ENCODE measurements at regions not wholly inside any gene's neighbourhood (a gene's known extent, or its start where the extent isn't known, plus 50 kb on each side); places are given as distances from the start of the nearest gene placed in this dataset.

DNA sequence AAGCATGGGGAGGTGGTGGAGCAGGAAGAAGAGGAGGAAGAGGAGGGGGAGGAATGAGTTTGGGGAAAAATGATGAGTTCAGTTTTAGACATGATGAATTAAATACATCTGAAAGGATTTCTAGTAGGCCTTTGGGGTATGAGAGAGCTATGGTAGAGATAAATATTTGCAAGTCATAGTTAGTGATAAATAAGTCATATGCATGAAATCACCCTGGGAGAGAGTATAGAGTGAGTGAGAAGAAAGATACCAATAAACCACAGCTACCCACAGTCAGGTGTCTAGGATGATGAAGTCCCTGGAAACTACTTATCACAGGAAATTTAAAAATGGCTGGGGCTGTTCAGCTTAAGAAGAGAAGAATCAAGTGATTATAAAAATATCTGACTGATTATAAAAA is 240.5 kb downstream of the RDH14 start:
- no peak for DNase-seq (ENCODE audit: low spot score)
- no peak overlapping the region for H3K27ac ChIP-seq
- ChIA-PET POLR2A (ENCODE audit: low non-redundant PET) (no interaction called here), CTCF (no interaction called here)
- no peak for TF ChIP-seq CTCF (conservative IDR thresholded peaks at IDR 0.05; ENCODE audit: low read depth)

GRCh38 chr2:18317017-18317416 is 243.4 kb downstream of the RDH14 start:
- no peak for DNase-seq (ENCODE audit: low spot score)
- ChIA-PET CTCF (no interaction called here), POLR2A (ENCODE audit: low non-redundant PET) (no interaction called here)
- H3K27ac ChIP-seq = no peak overlapping the region
- no peak for TF ChIP-seq CTCF (conservative IDR thresholded peaks at IDR 0.05; ENCODE audit: low read depth)

GRCh38 chr2:18312818-18313217 is 247.6 kb downstream of the RDH14 start:
- POLR2A ChIA-PET (ENCODE audit: low non-redundant PET) = no interaction called here

GRCh38 chr2:18311420-18312195 is 248.8 kb downstream of the RDH14 start:
- DNase-seq (ENCODE audit: low spot score) = no peak
- no peak overlapping the region for H3K27ac ChIP-seq
- no peak for TF ChIP-seq CTCF (conservative IDR thresholded peaks at IDR 0.05; ENCODE audit: low read depth)
- POLR2A ChIA-PET (ENCODE audit: low non-redundant PET) = no interaction called here
- CTCF ChIA-PET = no interaction called here

More at GRCh38 chr2:18312818-18313217, 247.6 kb downstream of the RDH14 start:
- DNase-seq (ENCODE audit: low spot score) = peak; percentile 20
- H3K27ac ChIP-seq = no peak overlapping the region
- CTCF ChIA-PET = interaction anchor here (0.6 kb wide), 2 partner anchors 1540 to 1930 kb away, joined by 5 to 8 read pairs; no protein-coding TSS in a partner anchor
- TF ChIP-seq CTCF (conservative IDR thresholded peaks at IDR 0.05; ENCODE audit: low read depth) = no peak

- TF ChIP-seq CTCF (conservative IDR thresholded peaks at IDR 0.05; ENCODE audit: low read depth) = no peak
- POLR2A ChIA-PET (ENCODE audit: low non-redundant PET) = no interaction called here
- CTCF ChIA-PET = no interaction called here
- no peak overlapping the region for H3K27ac ChIP-seq
- no peak for DNase-seq (ENCODE audit: low spot score)
Measured at GRCh38 chr2:18309627-18310026, 250.8 kb downstream of the RDH14 start.

- POLR2A ChIA-PET (ENCODE audit: low non-redundant PET) = no interaction called here
- CTCF ChIA-PET = no interaction called here
Measured at GRCh38 chr2:18309188-18309587, 251.3 kb downstream of the RDH14 start.

More at GRCh38 chr2:18309188-18309587, 251.3 kb downstream of the RDH14 start:
- no peak overlapping the region for H3K27ac ChIP-seq
- no peak for DNase-seq (ENCODE audit: low spot score)
- no peak for TF ChIP-seq CTCF (conservative IDR thresholded peaks at IDR 0.05; ENCODE audit: low read depth)
